NOMO-1 treated with DMSO at 0.1 percent for 48 hours (cell line): ENCODE measurements at regions not wholly inside any gene's neighbourhood (a gene's known extent, or its start where the extent isn't known, plus 50 kb on each side); places are given as distances from the start of the nearest gene placed in this dataset.

Source experiments
- DNase-seq: peaks from one replicate; lab custom pipeline; 2025; ENCODE audit not compliant: unreplicated experiment; lab: John Stamatoyannopoulos, UW

- no peak for DNase-seq
Measured at GRCh38 chr3:72193771-72194430, 409.0 kb upstream of the PROK2 start.

GRCh38 chr3:72192572-72192971, 407.6 kb upstream of the PROK2 start:
- DNase-seq, result no peak

GRCh38 chr3:72191209-72191960, 406.4 kb upstream of the PROK2 start:
- peak; percentile 21 for DNase-seq

DNA sequence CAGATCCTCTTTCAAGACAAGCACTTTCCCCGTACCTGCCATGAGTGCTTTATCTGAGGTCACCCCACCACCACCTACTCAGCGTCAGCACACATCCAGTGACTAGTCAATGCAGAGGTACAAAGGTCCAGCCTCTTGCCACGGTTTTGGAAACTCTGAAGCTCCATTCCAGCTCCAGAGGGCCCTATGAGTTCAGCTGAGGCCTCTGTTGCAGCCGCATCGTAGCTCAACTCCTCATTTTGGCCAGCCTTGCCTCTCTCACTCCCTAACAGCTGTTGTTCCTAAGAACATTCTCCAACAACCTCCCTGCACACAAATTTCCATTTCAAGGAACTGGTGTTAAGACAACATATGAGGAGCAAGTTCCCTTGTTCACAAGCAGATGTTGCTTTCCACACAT, 405.1 kb upstream of the PROK2 start:
- no peak for DNase-seq

GRCh38 chr3:72189339-72189738, 404.4 kb upstream of the PROK2 start:
- no peak for DNase-seq

GRCh38 chr3:72188536-72188935, 403.6 kb upstream of the PROK2 start:
- no peak for DNase-seq

GRCh38 chr3:72187131-72187530, 402.2 kb upstream of the PROK2 start:
- DNase-seq, result no peak

DNA sequence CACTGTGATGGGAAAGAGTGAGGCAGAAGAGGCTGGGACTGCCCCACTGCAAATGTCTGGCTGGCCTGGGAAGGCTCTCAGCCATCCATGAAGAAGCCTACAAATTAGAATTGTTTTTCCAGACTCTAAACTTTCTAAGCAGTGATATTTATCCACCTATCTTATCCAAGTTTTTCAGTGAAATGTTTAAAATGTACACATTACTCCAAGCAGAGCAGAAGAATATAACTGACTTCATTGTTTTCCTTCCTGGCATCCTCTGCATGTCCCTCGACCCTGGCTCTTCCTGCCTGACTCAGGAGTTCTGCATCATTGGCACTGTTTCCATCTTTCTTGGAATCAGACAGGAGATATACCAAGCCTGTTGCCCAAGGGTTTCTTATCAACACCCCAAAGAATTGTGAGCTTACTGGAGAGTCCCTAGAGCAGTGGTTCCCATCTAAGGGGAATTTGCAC, 401.5 kb upstream of the PROK2 start:
- no peak for DNase-seq

DNA sequence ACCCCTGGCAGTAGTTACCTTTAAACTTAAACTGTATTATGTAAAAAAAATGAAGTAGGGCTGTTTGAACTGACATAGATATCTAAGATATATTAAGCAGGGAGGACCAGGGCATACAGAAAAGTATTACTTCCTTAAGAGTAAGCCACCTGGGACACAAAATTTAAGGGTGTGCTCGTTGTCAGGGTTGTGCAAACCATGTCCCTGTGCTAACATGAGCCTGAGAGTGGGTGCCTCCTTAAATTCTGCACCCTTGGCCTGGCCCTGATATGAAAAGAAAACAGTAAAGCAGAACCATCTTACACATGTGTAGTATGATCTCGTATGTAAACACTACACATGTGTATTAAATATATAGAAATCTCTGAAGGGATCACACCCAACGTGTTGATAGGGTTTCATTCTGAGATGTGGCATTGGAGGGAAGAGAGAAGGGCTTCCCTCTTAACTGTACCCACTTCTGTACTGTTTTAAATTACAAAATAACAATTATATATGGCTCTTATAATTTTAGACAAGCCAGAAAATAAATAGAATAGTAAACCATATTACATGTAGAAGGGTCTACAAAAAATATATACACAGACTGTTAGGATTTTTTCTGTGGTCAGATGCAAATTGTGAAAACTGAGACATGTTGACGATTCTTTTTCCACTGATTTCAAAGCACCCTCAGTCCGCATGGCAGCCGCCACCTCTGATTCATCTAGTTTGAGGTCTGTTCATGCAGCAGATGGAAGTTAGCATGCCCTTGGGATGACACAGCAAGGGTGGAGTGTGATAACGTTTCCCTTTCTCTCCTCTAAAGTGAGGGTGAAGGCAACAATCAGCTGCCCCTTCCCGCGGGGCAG, 400.8 kb upstream of the PROK2 start:
- DNase-seq, result peak; percentile 12

GRCh38 chr3:72183489-72183888, 398.5 kb upstream of the PROK2 start:
- DNase-seq, result no peak

DNA sequence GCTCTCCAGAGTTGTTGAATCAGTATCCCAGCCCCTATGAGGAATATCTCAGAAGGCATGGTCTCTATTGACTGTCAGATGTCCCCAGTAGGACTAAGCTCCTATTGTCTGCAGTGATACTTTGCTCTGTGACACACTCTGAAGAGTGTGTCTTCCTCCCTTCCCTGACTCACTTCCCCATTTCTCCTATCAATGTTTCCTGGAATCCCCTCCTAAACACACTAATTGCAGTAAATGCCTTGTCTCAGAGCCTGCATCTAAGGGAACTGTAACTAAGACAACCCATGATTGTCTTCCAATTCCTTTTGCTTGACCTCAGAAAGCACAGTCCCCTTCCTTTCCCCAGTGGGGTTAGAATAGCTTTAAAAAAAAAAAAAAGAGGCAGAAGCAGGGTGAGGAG, 397.3 kb upstream of the PROK2 start:
- DNase-seq, result no peak

- DNase-seq, result no peak
Measured at GRCh38 chr3:72181251-72181650, 396.3 kb upstream of the PROK2 start.

DNA sequence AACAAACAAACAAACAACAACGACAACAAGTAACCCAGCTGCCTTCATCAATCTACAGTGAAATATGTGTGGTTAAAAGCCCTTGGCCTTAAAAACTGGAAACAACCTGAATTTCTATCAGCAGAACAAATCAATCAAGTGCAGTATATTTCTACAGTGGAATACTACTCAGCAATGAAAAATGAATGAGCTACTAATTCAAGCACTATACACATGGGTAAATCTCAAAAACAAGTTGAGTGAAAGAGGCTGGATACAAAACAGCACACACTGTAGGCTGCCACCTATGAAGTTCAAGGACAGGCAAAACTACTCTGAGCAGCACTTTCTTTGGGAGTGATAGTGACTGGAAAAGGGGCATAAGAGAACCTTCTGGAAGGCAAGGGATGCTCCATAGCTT, 395.5 kb upstream of the PROK2 start:
- no peak for DNase-seq

DNA sequence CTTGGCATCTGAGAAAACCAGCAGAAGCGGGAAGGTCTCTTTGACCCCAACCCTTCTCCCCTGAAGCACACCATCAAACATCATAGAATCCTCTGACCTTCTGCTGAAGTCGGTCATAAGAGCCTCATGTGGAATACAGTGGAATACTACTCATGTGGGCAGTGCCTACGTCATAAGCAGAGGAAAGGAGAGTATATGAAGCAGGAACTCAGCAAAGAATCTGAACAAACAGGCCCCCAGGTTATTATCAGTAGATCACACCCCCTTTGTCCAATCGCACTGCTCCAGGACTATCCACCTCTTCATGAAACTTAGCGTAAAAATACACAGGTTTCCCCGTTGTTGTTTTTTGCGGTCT, 394.1 kb upstream of the PROK2 start:
- DNase-seq, result no peak

DNA sequence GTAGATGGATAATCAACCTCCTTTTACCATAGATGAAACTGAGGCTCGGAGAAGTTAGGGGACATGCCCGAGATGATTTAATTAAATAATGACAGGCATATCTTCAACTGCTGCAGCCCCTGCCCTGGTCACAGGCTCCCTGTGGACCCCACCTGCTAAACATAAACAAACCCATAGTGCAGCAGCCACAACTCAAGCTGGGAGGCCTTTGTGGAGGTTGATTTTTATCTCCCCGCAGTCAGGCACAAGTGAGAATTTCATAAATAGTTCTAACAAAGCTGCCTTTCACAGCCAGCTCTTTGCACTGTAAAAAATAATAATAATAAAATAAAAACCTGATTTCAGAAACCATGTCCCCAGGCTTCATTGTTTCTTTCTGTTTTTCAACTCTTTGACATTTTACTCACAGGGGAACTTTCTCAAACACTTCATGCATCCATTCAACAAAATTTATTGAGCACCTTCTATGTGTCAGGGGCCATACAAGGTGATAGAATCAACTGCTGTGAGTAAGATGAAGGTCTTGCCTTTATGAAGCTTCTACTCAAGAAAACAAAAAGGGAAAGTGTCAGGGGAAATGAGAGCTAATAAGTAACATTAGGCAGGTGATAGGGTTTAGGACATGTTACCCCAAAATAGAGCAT, 393.6 kb upstream of the PROK2 start:
- no peak for DNase-seq

GRCh38 chr3:72177075-72178050, 392.4 kb upstream of the PROK2 start:
- DNase-seq, result peak; percentile 25

GRCh38 chr3:72176537-72177041, 391.6 kb upstream of the PROK2 start:
- DNase-seq, result peak; percentile 74

- no peak for DNase-seq
Measured at GRCh38 chr3:72175296-72175858, 390.4 kb upstream of the PROK2 start.

DNA sequence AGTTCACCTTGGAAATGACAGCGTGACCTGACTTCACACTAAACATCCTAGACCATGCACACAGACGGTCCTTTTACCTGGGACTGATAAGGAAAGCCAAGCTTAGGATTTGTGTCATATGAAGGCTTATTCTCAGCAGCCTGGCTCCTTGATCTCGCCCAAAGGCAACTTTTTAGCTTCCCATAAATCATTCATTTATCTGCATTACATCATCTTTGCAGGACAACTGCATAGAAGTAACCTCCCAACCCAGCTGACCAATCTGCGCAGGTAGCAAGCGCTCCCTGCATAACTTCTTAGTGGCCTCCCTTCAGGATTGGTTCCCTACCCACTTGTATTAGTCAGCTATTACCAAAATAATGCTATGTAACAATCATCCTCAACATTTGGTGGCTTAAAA, 389.9 kb upstream of the PROK2 start:
- no peak for DNase-seq

- no peak for DNase-seq
Measured at GRCh38 chr3:72174040-72174439, 389.1 kb upstream of the PROK2 start.
